ENCODE measurements at regions not wholly inside any gene's neighbourhood (a gene's known extent, or its start where the extent isn't known, plus 50 kb on each side); places are given as distances from the start of the nearest gene placed in this dataset.

DNA sequence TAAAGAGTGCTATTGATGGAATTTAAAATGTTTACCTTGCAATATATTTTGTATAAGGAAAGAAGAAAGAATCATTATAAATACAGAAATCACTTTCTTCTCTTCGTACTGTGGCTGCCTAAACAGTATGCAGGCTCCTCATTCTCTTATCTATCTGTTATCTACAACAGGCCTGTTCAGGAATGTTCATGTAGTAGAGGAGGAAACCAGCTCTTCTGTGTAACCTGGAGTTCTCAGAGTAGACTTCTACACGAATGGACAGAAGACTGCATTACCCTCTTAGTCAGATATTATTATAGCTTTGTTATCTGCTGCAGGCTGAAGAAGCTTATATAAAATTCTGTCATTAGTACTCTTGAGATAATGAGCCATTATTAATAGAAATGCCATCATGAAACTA is 1225.9 kb upstream of the CNTN5 start:
- Histone ChIP-seq H3K9ac (ENCODE audit: control insufficient read depth, extremely low read depth, insufficient read depth, low read length) (no peak overlapping the region), H3K4me3 (ENCODE audit: control insufficient read depth in 2 of 3, extremely low read depth in 1 of 3, insufficient read depth in 2 of 3, low read depth in 1 of 3, low read length in 3 of 3) (no peak overlapping the region), H3K9me3 (ENCODE audit: control insufficient read depth, low read depth, low read length) (no peaks in the 10 kb centered on the region), H3K9me1 (ENCODE audit: control insufficient read depth, extremely low read depth, insufficient read depth, low read length) (no peaks in the 10 kb centered on the region), H4K20me1 (ENCODE audit: control insufficient read depth, extremely low read depth, insufficient read depth, low read length) (no peaks in the 10 kb centered on the region), H3K79me2 (ENCODE audit: control insufficient read depth, insufficient read depth, low read length) (no peaks in the 10 kb centered on the region), H3K36me3 (ENCODE audit: control insufficient read depth in 2 of 2, extremely low read depth in 1 of 2, insufficient read depth in 2 of 2, low read length in 2 of 2) (no peaks in the 10 kb centered on the region), H3K4me1 (ENCODE audit: control insufficient read depth, extremely low read depth, insufficient read depth, low read length) (no peaks in the 10 kb centered on the region), H3K27me3 (ENCODE audit: control insufficient read depth, extremely low read depth, insufficient read depth, low read length) (no peaks in the 10 kb centered on the region), H3K4me2 (ENCODE audit: control insufficient read depth, extremely low read depth, insufficient read depth, low read depth, low read length) (no peak overlapping the region), H3K27ac (ENCODE audit: control insufficient read depth, insufficient read depth, low read length) (no peak overlapping the region), H2AFZ (ENCODE audit: control insufficient read depth, low read length) (no peak overlapping the region)
- FAIRE-seq (no peak), DNase-seq (ENCODE audit: low read depth, low spot score) (no peak)
- dilution Hi-C loops (cut with MboI; ENCODE audit: extremely low pct_ligation_motif_present, low sequenced_read_pairs), result no loop called here
- TF ChIP-seq, protein P1, sequence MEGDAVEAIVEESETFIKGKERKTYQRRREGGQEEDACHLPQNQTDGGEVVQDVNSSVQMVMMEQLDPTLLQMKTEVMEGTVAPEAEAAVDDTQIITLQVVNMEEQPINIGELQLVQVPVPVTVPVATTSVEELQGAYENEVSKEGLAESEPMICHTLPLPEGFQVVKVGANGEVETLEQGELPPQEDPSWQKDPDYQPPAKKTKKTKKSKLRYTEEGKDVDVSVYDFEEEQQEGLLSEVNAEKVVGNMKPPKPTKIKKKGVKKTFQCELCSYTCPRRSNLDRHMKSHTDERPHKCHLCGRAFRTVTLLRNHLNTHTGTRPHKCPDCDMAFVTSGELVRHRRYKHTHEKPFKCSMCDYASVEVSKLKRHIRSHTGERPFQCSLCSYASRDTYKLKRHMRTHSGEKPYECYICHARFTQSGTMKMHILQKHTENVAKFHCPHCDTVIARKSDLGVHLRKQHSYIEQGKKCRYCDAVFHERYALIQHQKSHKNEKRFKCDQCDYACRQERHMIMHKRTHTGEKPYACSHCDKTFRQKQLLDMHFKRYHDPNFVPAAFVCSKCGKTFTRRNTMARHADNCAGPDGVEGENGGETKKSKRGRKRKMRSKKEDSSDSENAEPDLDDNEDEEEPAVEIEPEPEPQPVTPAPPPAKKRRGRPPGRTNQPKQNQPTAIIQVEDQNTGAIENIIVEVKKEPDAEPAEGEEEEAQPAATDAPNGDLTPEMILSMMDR (optimal IDR thresholded peaks at IDR 0.05 in 1 of 3, IDR thresholded peaks at IDR 0.05 in 1 of 3, conservative IDR thresholded peaks at IDR 0.05 in 1 of 3; ENCODE audit: extremely low read depth in 1 of 3, insufficient read depth in 2 of 3, low read length in 3 of 3), result no peak
- no peak for TF ChIP-seq EZH2 (IDR thresholded peaks at IDR 0.05; ENCODE audit: low read length)

DNA sequence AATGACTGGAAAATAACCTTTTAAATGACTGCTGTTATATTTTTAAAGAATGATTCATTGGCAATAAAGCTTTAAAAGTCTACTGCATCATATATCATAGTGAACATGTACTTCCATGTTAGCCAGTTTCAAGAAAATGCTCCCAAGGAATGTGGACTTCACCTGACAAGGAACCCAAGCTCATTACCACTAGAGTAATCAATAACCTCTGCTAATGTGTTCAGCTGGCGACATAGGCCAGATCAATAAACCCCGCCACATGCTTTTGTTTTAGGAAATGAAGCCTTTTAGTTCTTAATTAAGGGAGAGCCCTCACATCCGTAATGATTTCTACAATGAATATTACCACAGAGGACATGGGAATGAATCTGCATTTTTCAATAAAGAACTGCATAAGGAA is 1219.9 kb upstream of the CNTN5 start:
- Histone ChIP-seq H3K79me2 (ENCODE audit: control insufficient read depth, insufficient read depth, low read length) (no peaks in the 10 kb centered on the region), H3K9ac (ENCODE audit: control insufficient read depth, extremely low read depth, insufficient read depth, low read length) (no peak overlapping the region), H3K4me3 (ENCODE audit: control insufficient read depth in 2 of 3, extremely low read depth in 1 of 3, insufficient read depth in 2 of 3, low read depth in 1 of 3, low read length in 3 of 3) (no peak overlapping the region), H3K4me1 (ENCODE audit: control insufficient read depth, extremely low read depth, insufficient read depth, low read length) (no peaks in the 10 kb centered on the region), H4K20me1 (ENCODE audit: control insufficient read depth, extremely low read depth, insufficient read depth, low read length) (no peaks in the 10 kb centered on the region), H3K27me3 (ENCODE audit: control insufficient read depth, extremely low read depth, insufficient read depth, low read length) (no peaks in the 10 kb centered on the region), H3K9me3 (ENCODE audit: control insufficient read depth, low read depth, low read length) (no peaks in the 10 kb centered on the region), H2AFZ (ENCODE audit: control insufficient read depth, low read length) (no peak overlapping the region), H3K27ac (ENCODE audit: control insufficient read depth, insufficient read depth, low read length) (no peak overlapping the region), H3K36me3 (ENCODE audit: control insufficient read depth in 2 of 2, extremely low read depth in 1 of 2, insufficient read depth in 2 of 2, low read length in 2 of 2) (no peaks in the 10 kb centered on the region), H3K9me1 (ENCODE audit: control insufficient read depth, extremely low read depth, insufficient read depth, low read length) (no peaks in the 10 kb centered on the region), H3K4me2 (ENCODE audit: control insufficient read depth, extremely low read depth, insufficient read depth, low read depth, low read length) (no peak overlapping the region)
- FAIRE-seq (no peak), DNase-seq (ENCODE audit: low read depth, low spot score) (no peak)
- no peak for TF ChIP-seq EZH2 (IDR thresholded peaks at IDR 0.05; ENCODE audit: low read length)
- TF ChIP-seq, protein P1 (optimal IDR thresholded peaks at IDR 0.05 in 1 of 3, IDR thresholded peaks at IDR 0.05 in 1 of 3, conservative IDR thresholded peaks at IDR 0.05 in 1 of 3; ENCODE audit: extremely low read depth in 1 of 3, insufficient read depth in 2 of 3, low read length in 3 of 3), result no peak
- dilution Hi-C loops (cut with MboI; ENCODE audit: extremely low pct_ligation_motif_present, low sequenced_read_pairs), result no loop called here
